GM18517 (cell line): ENCODE measurements at regions not wholly inside any gene's neighbourhood (a gene's known extent, or its start where the extent isn't known, plus 50 kb on each side); places are given as distances from the start of the nearest gene placed in this dataset.

ENCODE experiments used
- ATAC-seq: cut with Tn5 transposase; IDR thresholded peaks from one replicate; pipeline ENCODE4 v1.9.1; 2021; ENCODE audit warnings: mild to moderate bottlenecking, moderate library complexity; ENCODE audit not compliant: unreplicated experiment

DNA sequence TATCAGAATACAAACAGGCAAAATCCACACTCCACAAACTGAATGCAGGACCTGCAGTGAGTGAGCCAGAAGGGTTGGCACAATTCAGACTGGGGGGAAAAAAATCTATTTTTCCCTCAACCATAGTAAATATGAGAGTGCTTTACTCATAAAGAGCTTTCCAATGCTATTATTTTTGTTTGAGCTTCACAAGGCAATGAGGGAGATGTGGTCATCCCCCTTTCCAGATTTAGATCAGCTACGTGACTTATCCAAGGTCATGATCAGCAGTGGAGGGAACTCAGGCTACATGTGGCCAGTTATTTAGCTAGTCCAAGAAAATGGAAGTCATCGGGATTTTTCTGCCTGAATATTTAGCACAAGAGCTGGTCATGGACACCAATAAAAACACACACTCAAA, 120.4 kb upstream of the KLF7 start:
- no peak for ATAC-seq

GRCh38 chr2:207288628-207289027, 122.9 kb upstream of the KLF7 start:
- no peak for ATAC-seq

- ATAC-seq = no peak
Observed at GRCh38 chr2:207289295-207290018, 123.7 kb upstream of the KLF7 start.

GRCh38 chr2:207290833-207291624, 125.3 kb upstream of the KLF7 start:
- ATAC-seq = no peak

DNA sequence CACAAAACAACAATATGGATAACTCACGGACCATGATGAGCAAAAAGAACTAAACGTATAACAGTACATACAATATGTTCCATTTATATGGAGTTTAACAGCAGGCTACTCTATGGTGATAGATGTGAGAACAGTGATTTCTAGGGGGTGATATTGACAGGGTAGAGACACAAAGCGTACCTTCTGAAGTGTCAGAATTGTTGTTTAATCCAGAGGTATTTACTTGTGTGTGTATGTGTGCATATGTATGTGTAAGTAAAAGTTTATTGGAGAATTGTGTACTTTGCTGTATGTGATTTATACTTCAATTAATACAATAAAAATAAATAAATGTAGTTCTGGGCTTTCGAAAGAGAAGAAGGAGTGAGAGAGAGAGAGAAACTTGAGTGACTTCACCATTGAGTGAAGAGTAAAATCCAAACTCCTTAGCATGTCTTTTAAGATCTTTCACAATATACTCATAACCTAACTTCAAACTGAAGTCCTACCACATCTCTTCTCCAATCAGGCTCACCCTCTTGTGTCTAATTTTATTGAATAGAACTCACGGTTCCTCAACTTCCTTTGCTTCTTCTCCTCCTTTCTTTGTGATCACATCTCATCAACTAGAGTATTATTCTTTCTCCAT, 126.0 kb upstream of the KLF7 start:
- ATAC-seq = no peak

- no peak for ATAC-seq
Observed at GRCh38 chr2:207296265-207296948, 130.7 kb upstream of the KLF7 start.

GRCh38 chr2:207300817-207301216, 135.1 kb upstream of the KLF7 start:
- no peak for ATAC-seq

DNA sequence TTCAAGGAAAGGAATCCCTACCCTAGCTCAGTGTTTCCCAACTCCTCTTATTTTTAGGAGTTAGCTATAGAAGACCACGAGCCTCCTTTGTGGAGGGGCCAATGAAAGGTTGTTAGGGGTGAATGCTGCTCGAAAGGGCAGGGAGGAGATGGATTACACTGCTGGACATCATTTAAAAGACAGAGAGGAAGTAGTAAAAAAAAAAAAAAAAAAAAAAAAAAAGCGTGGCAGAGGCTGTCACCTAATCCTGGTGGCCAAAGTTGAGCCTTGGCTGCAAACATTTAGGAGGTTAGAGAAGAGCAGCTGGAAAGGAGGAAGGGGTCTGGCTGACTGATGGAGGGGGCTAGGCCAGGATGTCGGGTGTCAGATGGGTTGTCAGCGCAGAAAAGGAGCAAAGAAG, 139.0 kb upstream of the KLF7 start:
- no peak for ATAC-seq

DNA sequence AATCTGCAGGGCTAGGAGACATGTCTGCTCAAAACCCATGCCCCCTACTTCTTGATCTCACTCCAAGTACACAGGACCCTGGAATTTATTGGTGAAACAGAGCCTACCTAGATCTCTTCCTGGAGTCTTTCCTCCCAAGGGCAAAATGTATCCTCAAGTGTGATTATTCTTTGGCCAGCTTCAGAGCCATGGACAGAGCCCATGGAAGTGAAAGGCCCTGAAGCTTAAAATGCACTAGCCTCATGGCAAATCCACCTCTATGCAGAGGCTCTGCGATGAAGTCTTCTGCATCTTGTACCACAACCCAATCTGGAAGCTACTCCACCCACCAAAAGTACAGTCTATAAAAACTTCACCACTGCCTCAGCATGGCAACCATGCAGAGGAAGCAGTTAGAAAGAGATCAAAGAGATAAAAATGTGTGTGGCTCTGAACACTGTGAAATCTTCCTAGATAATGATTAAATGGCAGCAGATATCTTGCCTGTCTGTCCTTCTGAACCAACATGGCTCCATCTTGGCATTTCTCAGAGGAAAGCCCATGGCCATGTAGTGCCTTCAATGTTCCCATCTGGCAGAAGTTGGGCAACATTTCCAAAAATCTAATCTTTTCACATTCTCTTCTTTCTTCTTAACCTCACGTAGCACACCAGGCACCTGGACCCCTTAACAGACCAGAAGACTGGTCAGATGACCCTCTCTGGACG, 142.9 kb upstream of the KLF7 start:
- no peak for ATAC-seq

DNA sequence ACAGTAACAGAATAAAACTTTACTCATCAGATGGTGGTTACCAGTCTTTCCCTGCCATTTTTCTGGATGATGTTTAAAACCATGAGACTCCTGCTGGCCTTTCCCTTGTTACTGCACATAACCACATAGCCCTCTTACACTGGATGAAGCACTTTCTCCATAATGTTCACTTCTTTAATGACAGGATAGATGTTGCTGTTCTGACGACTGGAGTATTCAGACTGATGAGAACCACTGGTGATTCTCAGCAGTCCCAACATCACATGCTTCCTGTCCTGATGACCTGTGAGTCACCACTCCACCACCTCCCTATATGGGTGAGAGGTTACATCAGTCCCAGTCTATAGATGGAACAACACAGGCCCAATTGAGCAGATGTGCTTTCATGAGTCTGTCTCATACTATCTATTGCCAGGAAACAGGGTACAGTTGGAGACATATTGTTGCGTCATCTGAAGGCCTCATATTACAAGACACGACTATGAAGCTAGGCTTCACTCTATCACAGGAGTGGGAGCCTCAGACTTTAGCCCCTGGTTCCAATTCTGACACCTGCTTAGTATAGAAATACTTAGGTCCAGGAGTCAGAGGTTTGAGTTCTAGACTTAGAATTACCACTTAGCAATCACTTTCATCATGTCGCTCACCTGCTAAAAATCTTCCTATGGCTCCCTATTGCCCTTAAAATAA, 145.7 kb upstream of the KLF7 start:
- ATAC-seq = peak; percentile 77

DNA sequence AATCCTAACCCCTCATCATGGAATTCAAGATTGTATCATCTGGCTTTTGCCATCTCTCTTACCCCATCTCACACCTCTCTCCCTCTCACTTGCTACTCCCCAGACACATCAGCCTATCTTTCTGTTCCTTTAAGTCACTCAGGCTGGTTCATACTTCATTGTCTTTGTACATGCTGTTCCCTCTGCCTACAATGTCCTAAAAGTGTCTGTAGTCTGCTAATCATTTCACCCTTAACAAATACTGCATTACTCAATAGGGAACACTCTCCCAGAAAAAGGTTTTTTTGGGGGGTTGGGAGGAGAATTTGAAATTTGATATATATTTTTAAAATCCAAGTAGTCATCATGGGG, 146.2 kb upstream of the KLF7 start:
- ATAC-seq = no peak

- no peak for ATAC-seq
Observed at GRCh38 chr2:207313947-207314346, 148.2 kb upstream of the KLF7 start.

DNA sequence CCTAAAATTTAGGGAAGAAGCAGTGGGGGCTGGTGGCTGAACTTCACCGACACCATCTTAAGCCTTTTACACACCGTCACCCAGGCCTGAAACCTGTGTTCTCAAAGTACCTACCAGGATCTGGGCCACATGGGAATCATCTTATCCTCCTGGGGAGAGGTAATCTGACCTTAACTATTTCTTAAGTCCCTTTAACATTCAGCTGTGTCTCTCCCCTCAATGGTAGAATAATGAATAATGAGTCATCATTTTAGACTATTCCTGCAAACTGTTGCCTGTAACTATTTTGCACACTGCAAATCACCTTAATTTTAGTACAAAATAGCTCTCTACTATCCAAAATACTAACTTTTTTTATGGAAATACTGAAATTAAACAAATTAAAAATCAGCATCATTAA, 149.4 kb upstream of the KLF7 start:
- ATAC-seq = no peak

DNA sequence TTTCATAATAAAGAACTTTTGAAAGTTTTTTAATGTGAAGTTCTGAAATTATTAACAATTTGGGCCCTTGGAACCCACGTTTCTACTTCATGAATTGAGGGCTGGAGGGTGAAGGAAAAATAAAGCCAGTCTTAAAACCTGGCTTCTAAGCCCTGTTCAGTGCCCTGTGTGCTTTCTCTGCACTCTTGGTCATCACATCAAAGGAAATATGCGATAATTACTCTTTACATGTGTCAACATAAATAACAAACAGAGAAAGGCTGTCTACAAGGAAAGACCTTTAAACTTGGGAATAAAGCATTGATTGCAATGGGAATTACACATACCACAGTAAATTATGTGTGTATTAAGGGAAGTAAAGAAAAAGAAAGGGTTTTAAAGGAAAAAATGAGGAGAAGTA, 150.7 kb upstream of the KLF7 start:
- ATAC-seq = no peak

- ATAC-seq = no peak
Observed at GRCh38 chr2:207316906-207317305, 151.2 kb upstream of the KLF7 start.

GRCh38 chr2:207317378-207317984, 151.7 kb upstream of the KLF7 start:
- no peak for ATAC-seq

DNA sequence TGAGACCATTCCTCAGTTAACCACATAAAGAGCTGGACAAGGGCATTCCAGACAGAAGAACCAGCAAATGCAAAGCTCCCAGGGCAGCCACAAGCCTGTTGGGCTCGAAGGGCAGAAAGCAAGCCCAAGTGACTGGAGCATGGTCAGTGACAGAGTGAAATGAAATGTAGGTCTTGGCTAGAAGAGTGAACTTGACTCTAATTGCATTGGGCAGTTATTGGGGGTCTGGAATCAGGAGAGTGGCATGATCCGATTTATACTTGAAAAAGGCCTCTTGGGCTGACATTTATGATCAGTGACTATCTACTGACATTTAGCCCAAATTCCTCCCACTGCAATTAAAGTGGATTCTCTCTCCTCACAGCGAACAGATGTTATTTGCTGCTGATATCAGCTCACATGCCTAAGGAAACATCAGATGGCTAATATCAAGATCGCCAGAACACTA, 152.5 kb upstream of the KLF7 start:
- ATAC-seq = no peak

DNA sequence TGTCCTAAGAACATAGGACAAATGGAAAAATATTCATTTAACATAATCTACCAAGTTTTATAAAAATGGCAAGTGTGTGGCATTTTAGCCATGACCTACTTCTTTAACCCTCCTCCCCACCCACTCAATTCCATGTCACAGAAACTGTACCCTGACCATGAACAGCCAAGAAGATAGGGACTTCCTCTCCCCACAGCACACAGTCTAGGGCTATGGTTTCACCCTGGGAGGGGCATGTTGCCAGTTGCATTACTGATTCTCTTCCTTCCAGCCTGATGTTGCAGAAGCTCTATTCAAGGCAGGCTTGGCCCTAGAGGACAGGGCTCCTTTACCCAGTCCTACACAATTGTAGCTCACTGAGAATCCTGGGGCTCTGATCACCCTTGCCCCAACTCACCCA, 153.6 kb upstream of the KLF7 start:
- no peak for ATAC-seq

DNA sequence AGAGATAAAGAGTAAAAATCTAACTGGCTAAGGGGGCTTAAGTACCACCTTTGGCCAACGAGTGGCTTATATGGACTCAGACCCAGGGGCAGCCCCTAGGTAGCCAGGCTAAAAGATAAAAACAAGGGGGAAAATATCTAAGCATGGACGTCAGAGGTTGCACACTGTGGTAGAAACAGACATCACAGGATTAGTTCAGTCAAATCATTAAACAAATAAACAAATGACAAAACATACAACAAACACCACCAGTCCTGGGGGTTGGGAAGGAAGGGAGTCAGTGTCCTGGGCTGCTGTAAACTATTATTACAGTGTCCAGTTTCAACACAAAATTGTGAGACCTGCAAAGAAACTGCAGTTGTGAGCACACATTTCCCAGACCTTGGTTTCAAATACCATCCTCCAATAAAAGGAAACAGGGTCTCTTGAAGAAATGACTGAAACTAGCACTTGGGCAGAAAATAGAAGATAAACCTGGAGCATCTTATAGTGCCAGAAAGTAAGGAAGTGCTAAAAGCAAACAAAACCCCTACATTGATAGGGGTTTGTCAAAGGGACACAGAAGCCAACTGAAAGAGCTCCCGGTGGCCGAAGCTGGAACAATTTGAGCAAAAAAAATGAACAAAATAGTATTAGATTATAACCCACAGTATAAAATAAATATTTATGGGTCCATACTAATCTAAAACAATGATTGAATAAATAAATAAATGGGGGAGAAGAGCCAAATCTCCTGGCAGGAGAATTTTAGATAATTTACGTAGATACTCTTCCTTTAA, 154.8 kb upstream of the KLF7 start:
- no peak for ATAC-seq
